Activated CD4-positive, alpha-beta T cell treated with anti-CD3 and anti-CD28 coated beads for 36 hours (primary cell): ENCODE measurements at regions not wholly inside any gene's neighbourhood (a gene's known extent, or its start where the extent isn't known, plus 50 kb on each side); places are given as distances from the start of the nearest gene placed in this dataset.
"Not testable (repeated sequence)": the region's sequence is repeated elsewhere in the genome, so short reads cannot be mapped to it uniquely, and the experiment has no call there.

Source experiments
- ATAC-seq: fragments of 200-7000 bp; cut with Tn5 transposase; one replicate; pipeline ENCODE4 v1.10.0; 2021; ENCODE audit warnings: mild to moderate bottlenecking, moderate library complexity
- CTCF ChIA-PET: fragments of 350-600 bp; sonication (Branson Sonifier 250); formaldehyde crosslinking; loops from one replicate; lab custom pipeline; 2021; ENCODE audit warnings: antibody characterized with exemption; lab: Charles Lee
- POLR2A ChIA-PET: fragments of 350-600 bp; sonication (Branson Sonifier 250); formaldehyde crosslinking; loops from one replicate; lab custom pipeline; 2021; ENCODE audit warnings: antibody characterized with exemption, inconsistent platforms; lab: Charles Lee
- DNase-seq: peaks from one replicate; pipeline ENCODE4 v3.0.0-alpha.2; 2020
- H3K27ac Mint-ChIP-seq: one replicate; pipeline ENCODE4 v1.8.0; 2021; ENCODE audit warnings: mixed read lengths
- H3K27me3 Mint-ChIP-seq: one replicate; pipeline ENCODE4 v1.8.0; 2021; ENCODE audit warnings: mixed read lengths
- H3K36me3 Mint-ChIP-seq: one replicate; pipeline ENCODE4 v1.8.0; 2021; ENCODE audit warnings: low read depth, mixed read lengths
- H3K4me1 Mint-ChIP-seq: one replicate; pipeline ENCODE4 v1.8.0; 2021; ENCODE audit warnings: mixed read lengths
- H3K4me3 Mint-ChIP-seq: one replicate; pipeline ENCODE4 v1.8.0; 2021; ENCODE audit warnings: mild to moderate bottlenecking, moderate library complexity, mixed read lengths
- H3K9me3 Mint-ChIP-seq: one replicate; pipeline ENCODE4 v1.8.0; 2021; ENCODE audit warnings: low read depth, mixed read lengths
- intact Hi-C, 2 experiments: fragments of 100-400 bp; cut with DNase I in 1 of 2; cut with micrococcal nuclease in 1 of 2; formaldehyde crosslinking; loops; one replicate each; pipeline versions ENCODE4 v1.14.2 to v1.15.1; 2022 to 2024; cut with DNase I, micrococcal nuclease

GRCh38 chr2:240236217-240237111 lies 96.0 kb upstream of the OTOS start:
- CTCF ChIA-PET = no interaction called here
- intact Hi-C loops = no loop called here
- H3K27me3 Mint-ChIP-seq = peaks cover 10% of the 10 kb centered on the region

GRCh38 chr2:240237609-240238174 lies 97.2 kb upstream of the OTOS start:
- DNase-seq (no peak), ATAC-seq (no peak)
- H3K27ac Mint-ChIP-seq = no peak overlapping the region
- H3K9me3 Mint-ChIP-seq = no peaks in the 10 kb centered on the region
- H3K4me1 Mint-ChIP-seq = peaks cover 2% of the 10 kb centered on the region
- CTCF ChIA-PET = no interaction called here
- no peak overlapping the region for H3K4me3 Mint-ChIP-seq
- intact Hi-C loops = no loop called here
- no peaks in the 10 kb centered on the region for H3K36me3 Mint-ChIP-seq
- POLR2A ChIA-PET = no interaction called here
- peaks cover 13% of the 10 kb centered on the region for H3K27me3 Mint-ChIP-seq

More at GRCh38 chr2:240236217-240237111, 96.0 kb upstream of the OTOS start:
- no peak overlapping the region for H3K27ac Mint-ChIP-seq
- H3K36me3 Mint-ChIP-seq = no peaks in the 10 kb centered on the region
- DNase-seq = peak; percentile 39
- peaks cover 2% of the 10 kb centered on the region for H3K4me1 Mint-ChIP-seq
- H3K4me3 Mint-ChIP-seq = no peak overlapping the region
- H3K9me3 Mint-ChIP-seq = no peaks in the 10 kb centered on the region
- ATAC-seq = no peak
- POLR2A ChIA-PET = no interaction called here

GRCh38 chr2:240238201-240238600 lies 97.7 kb upstream of the OTOS start:
- Mint-ChIP-seq H3K4me1 (peaks cover 2% of the 10 kb centered on the region), H3K27ac (no peak overlapping the region), H3K27me3 (peaks cover 13% of the 10 kb centered on the region), H3K36me3 (no peaks in the 10 kb centered on the region), H3K9me3 (no peaks in the 10 kb centered on the region), H3K4me3 (no peak overlapping the region)
- ATAC-seq (no peak), DNase-seq (no peak)
- POLR2A ChIA-PET = no interaction called here
- CTCF ChIA-PET = no interaction called here
- intact Hi-C loops = no loop called here

GRCh38 chr2:240238786-240239185 lies 98.3 kb upstream of the OTOS start:
- no peaks in the 10 kb centered on the region for H3K9me3 Mint-ChIP-seq
- peaks cover 13% of the 10 kb centered on the region for H3K27me3 Mint-ChIP-seq
- H3K4me1 Mint-ChIP-seq = peaks cover 2% of the 10 kb centered on the region
- ATAC-seq (no peak), DNase-seq (no peak)
- no peak overlapping the region for H3K27ac Mint-ChIP-seq
- no peaks in the 10 kb centered on the region for H3K36me3 Mint-ChIP-seq
- intact Hi-C loops = no loop called here
- H3K4me3 Mint-ChIP-seq = no peak overlapping the region
- CTCF ChIA-PET = no interaction called here
- POLR2A ChIA-PET = no interaction called here

GRCh38 chr2:240239325-240239724 lies 98.9 kb upstream of the OTOS start:
- H3K4me1 Mint-ChIP-seq = peaks cover 2% of the 10 kb centered on the region
- no peak overlapping the region for H3K4me3 Mint-ChIP-seq
- H3K27ac Mint-ChIP-seq = no peak overlapping the region
- no peak for ATAC-seq
- peaks cover 14% of the 10 kb centered on the region for H3K27me3 Mint-ChIP-seq
- CTCF ChIA-PET = no interaction called here
- POLR2A ChIA-PET = no interaction called here
- no peaks in the 10 kb centered on the region for H3K9me3 Mint-ChIP-seq
- H3K36me3 Mint-ChIP-seq = no peaks in the 10 kb centered on the region
- no peak for DNase-seq
- intact Hi-C loops = no loop called here

DNA sequence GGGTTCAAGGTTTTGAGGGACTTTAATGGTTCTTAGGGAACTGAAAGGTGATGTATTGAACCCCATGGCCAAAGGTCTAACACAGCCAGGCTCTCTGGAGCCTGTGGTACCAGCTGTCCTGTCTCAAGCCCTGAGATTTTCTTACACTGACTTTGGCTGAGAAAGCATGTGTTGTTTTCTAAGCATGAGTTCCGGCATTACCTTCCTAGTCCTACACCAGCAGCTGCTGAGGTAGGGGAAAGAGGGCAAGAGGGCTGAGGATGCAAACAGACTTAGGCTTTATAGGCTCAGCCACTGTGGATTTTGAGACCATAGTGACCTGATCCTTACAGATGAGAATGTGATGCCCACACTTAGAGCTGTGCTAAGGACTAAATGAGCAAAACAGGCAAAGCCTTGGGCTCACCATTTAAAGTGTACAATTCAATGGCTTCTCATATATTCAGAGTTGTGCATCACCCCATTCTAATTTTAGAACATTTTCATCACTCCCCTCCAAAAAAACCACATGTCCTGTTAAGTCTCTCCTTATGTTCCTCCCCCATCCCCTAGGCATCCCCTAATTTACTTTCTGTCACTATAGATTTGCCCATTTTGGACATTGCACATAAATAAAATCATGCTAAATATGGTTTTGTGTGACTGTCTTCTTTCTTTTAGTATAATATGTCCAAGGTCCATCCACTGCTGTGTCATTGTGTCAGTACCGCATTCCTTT lies 99.7 kb upstream of the OTOS start:
- ATAC-seq = no peak
- intact Hi-C loops = no loop called here
- Mint-ChIP-seq H3K4me1 (peaks cover 2% of the 10 kb centered on the region), H3K27ac (no peak overlapping the region), H3K36me3 (no peaks in the 10 kb centered on the region), H3K9me3 (no peaks in the 10 kb centered on the region), H3K4me3 (no peak overlapping the region), H3K27me3 (peaks cover 15% of the 10 kb centered on the region)
- no peak for DNase-seq
- ChIA-PET POLR2A (no interaction called here), CTCF (interaction anchor here (1.1 kb wide), 1 partner anchor 9 kb away, joined by 3 read pairs; no protein-coding TSS in a partner anchor)

- Mint-ChIP-seq H3K4me3 (no peak overlapping the region), H3K27me3 (peaks cover 17% of the 10 kb centered on the region), H3K4me1 (peaks cover 2% of the 10 kb centered on the region), H3K27ac (no peak overlapping the region), H3K36me3 (no peaks in the 10 kb centered on the region), H3K9me3 (no peaks in the 10 kb centered on the region)
- no peak for DNase-seq
- peak; percentile 53 for ATAC-seq
- intact Hi-C loops = no loop called here
- ChIA-PET CTCF (interaction anchor here (1.1 kb wide), 1 partner anchor 10 kb away, joined by 3 read pairs; no protein-coding TSS in a partner anchor), POLR2A (no interaction called here)
These were observed 100.3 kb upstream of the OTOS start for GRCh38 chr2:240240781-240241180.

- H3K36me3 Mint-ChIP-seq = no peaks in the 10 kb centered on the region
- no peak for DNase-seq
- H3K27me3 Mint-ChIP-seq = peaks cover 22% of the 10 kb centered on the region
These were observed 101.1 kb upstream of the OTOS start for GRCh38 chr2:240241572-240241971.

GRCh38 chr2:240243049-240243448 lies 102.6 kb upstream of the OTOS start:
- H3K9me3 Mint-ChIP-seq, DNase-seq, ATAC-seq, intact Hi-C loops, H3K4me1 Mint-ChIP-seq, H3K36me3 Mint-ChIP-seq, H3K4me3 Mint-ChIP-seq, H3K27ac Mint-ChIP-seq, POLR2A ChIA-PET: not testable (repeated sequence)
- H3K27me3 Mint-ChIP-seq = peaks cover 27% of the 10 kb centered on the region
- CTCF ChIA-PET = interaction anchor here (0.7 kb wide), 1 partner anchor 183 kb away, joined by 3 read pairs; no protein-coding TSS in a partner anchor

More at GRCh38 chr2:240241572-240241971, 101.1 kb upstream of the OTOS start:
- intact Hi-C loops = no loop called here
- H3K4me1 Mint-ChIP-seq = peaks cover 2% of the 10 kb centered on the region
- CTCF ChIA-PET = no interaction called here
- H3K27ac Mint-ChIP-seq = no peak overlapping the region
- POLR2A ChIA-PET = no interaction called here
- no peak for ATAC-seq
- no peaks in the 10 kb centered on the region for H3K9me3 Mint-ChIP-seq
- H3K4me3 Mint-ChIP-seq = no peak overlapping the region

DNA sequence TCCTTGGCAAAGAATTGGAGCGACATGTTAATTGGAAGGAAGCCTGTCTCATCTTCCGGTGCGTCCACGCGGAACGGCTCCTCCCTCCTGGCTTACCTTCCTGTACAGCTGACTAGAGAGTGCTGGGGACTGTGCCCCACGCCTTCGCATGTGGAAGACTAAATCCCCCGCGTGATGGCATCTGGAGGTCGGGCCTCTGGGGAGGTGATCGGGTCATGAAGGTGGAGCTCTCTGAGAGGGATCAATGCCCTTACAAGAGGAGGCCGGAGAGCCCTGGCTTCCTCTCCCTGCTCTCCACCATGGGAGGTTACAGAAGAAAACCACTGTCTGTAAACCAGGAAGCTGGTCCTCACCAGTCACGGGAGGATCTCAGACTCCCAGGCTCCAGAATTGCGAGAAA lies 104.1 kb upstream of the OTOS start:
- H3K9me3 Mint-ChIP-seq = no peaks in the 10 kb centered on the region
- no peaks in the 10 kb centered on the region for H3K36me3 Mint-ChIP-seq
- CTCF ChIA-PET = interaction anchor here (1.1 to 1.5 kb wide), 2 partner anchors 13 to 39 kb away, joined by 3 read pairs; no protein-coding TSS in a partner anchor
- peaks cover 2% of the 10 kb centered on the region for H3K4me1 Mint-ChIP-seq
- no peak overlapping the region for H3K27ac Mint-ChIP-seq
- H3K4me3 Mint-ChIP-seq = no peak overlapping the region
- intact Hi-C loops = no loop called here
- ATAC-seq = no peak
- no peak for DNase-seq
- H3K27me3 Mint-ChIP-seq = peaks cover 22% of the 10 kb centered on the region
- POLR2A ChIA-PET = no interaction called here

DNA sequence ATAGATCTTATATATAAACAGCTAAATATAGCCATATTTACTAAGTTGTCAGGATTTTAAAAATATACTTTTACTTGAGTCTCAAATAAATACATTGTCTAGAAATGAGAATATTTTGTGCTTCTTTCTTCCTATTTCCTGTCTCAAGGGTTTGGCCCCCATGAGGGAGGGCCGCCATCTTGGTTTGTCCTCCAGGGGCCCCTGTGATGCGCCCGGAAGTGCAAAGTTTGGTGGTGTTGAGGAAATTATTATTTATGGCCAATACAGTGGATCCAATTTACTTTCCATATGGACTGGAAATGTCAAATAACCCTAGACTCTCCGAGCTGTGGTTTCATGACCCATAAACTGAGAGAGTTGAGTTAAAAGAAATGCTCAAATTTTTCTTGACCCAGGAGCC lies 104.7 kb upstream of the OTOS start:
- ChIA-PET CTCF (interaction anchor here (0.5 to 1.5 kb wide), 4 partner anchors 13 to 61 kb away, joined by 3 read pairs; no protein-coding TSS in a partner anchor), POLR2A (no interaction called here)
- Mint-ChIP-seq H3K9me3 (no peaks in the 10 kb centered on the region), H3K36me3 (no peaks in the 10 kb centered on the region), H3K4me3 (no peak overlapping the region), H3K4me1 (peaks cover 2% of the 10 kb centered on the region), H3K27me3 (peaks cover 22% of the 10 kb centered on the region), H3K27ac (no peak overlapping the region)
- ATAC-seq (no peak), DNase-seq (no peak)
- intact Hi-C loops = no loop called here
